A549 (cell line): ENCODE measurements at regions not wholly inside any gene's neighbourhood (a gene's known extent, or its start where the extent isn't known, plus 50 kb on each side); places are given as distances from the start of the nearest gene placed in this dataset.

Source experiments
- ATAC-seq, 2 experiments: fragments of 200-7000 bp in 1 of 2; fragments of >200 bp in 1 of 2; cut with Nextera tagmentation in 1 of 2; cut with Tn5 transposase in 1 of 2; 3 replicates each; pipeline versions ENCODE4 v1.8.0 to v1.9.1; 2018 to 2020; ENCODE audit warnings: mild to moderate bottlenecking in 1 of 2, moderate library complexity in 1 of 2
- CTCF ChIA-PET: fragments of 300-600 bp; sonication (Branson Sonifier 250); formaldehyde crosslinking; extraction: SDS; loops from one replicate; lab custom pipeline; 2021; ENCODE audit warnings: antibody characterized with exemption, inconsistent platforms; lab: Yijun Ruan, JAX
- POLR2A ChIA-PET: fragments of 350-600 bp; formaldehyde crosslinking; extraction: SDS; loops from one replicate; lab custom pipeline; 2021; ENCODE audit warnings: antibody characterized with exemption, inconsistent platforms; lab: Yijun Ruan, JAX
- DNase-seq, 2 experiments: peaks; one replicate each; pipeline versions ENCODE4 v3.0.0 to v3.0.0-alpha.2; 2011 to 2016; ENCODE audit warnings: low read depth in 1 of 2, low spot score in 1 of 2
- FAIRE-seq: peaks from 2 replicates; lab custom pipeline; 2011; peaks lifted over from hg19 to GRCh38; lab: Jason Lieb, UNC
- H3K27ac ChIP-seq, 2 experiments: fragments of >200 bp; sonication (Bioruptor Twin); formaldehyde crosslinking; 3 replicates each; pipeline ENCODE4 v1.5.1; 2016 to 2017
- H3K4me1 ChIP-seq: fragments of >200 bp; sonication (Bioruptor Twin); formaldehyde crosslinking; 3 replicates; pipeline ENCODE4 v1.6.1; 2016
- H3K4me2 ChIP-seq: fragments of >200 bp; sonication (Bioruptor Twin); formaldehyde crosslinking; 3 replicates; pipeline ENCODE4 v1.6.1; 2016
- H3K4me3 ChIP-seq: fragments of >200 bp; sonication (Bioruptor Twin); formaldehyde crosslinking; 3 replicates; pipeline ENCODE4 v1.5.1; 2016
- H3K9me3 ChIP-seq: fragments of >200 bp; sonication (Bioruptor Twin); formaldehyde crosslinking; 3 replicates; pipeline ENCODE4 v1.6.1; 2016
- CBX8 ChIP-seq: fragments of 200-600 bp; sonication (generic); IDR thresholded peaks from 2 replicates; pipeline ENCODE4 v1.6.1; 2016
- FOSB ChIP-seq: fragments of 250-450 bp; sonication (Bioruptor Pico); IDR thresholded peaks from 2 replicates; pipeline ENCODE4 v1.5.0; 2020; ENCODE audit warnings: mild to moderate bottlenecking, moderate library complexity
- GATA3 ChIP-seq: IDR thresholded peaks from 2 replicates; pipeline ENCODE4 v1.6.1; 2012; ENCODE audit warnings: borderline replicate concordance
- HDAC2 ChIP-seq: fragments of 200-600 bp; sonication (generic); IDR thresholded peaks from 2 replicates; pipeline ENCODE4 v1.6.1; 2016
- HOXA7 ChIP-seq: fragments of 250-450 bp; sonication (Bioruptor Pico); IDR thresholded peaks from 2 replicates; pipeline ENCODE4 v1.5.0; 2020; ENCODE audit warnings: mild to moderate bottlenecking, moderate library complexity
- HOXB13 ChIP-seq: fragments of 250-450 bp; sonication (Bioruptor Pico); IDR thresholded peaks from 2 replicates; pipeline ENCODE4 v1.5.0; 2020; ENCODE audit warnings: low read depth, mild to moderate bottlenecking, moderate library complexity
- JUN ChIP-seq, 2 experiments: fragments of >200 bp; sonication (Bioruptor Twin); formaldehyde crosslinking; IDR thresholded peaks; 2 replicates in 1 of 2; 3 replicates in 1 of 2; pipeline ENCODE4 v1.6.1; 2016 to 2017
- KDM1A ChIP-seq: fragments of 200-600 bp; sonication (generic); IDR thresholded peaks from 2 replicates; pipeline ENCODE4 v1.6.1; 2016; ENCODE audit warnings: low read depth, mild to moderate bottlenecking
- MAFK ChIP-seq: fragments of 450-650 bp; IDR thresholded peaks from 2 replicates; pipeline ENCODE4 v1.6.1; 2014; ENCODE audit not compliant: partially characterized antibody
- MYC ChIP-seq: IDR thresholded peaks from 2 replicates; pipeline ENCODE4 v1.6.1; 2012; ENCODE audit warnings: mild to moderate bottlenecking, inconsistent platforms, low read length, improper control_type of control experiment, borderline replicate concordance
- NFE2L2 ChIP-seq: fragments of 150-350 bp; conservative IDR thresholded peaks from 2 replicates; pipeline ENCODE4 v1.6.1; 2014; ENCODE audit warnings: low read length
- NPAS2 ChIP-seq: fragments of 250-450 bp; sonication (Bioruptor Pico); IDR thresholded peaks from 2 replicates; pipeline ENCODE4 v1.8.0; 2022; ENCODE audit warnings: mild to moderate bottlenecking, moderate library complexity, borderline replicate concordance
- NR3C1 ChIP-seq: fragments of >200 bp; sonication (Bioruptor Twin); formaldehyde crosslinking; IDR thresholded peaks from 3 replicates; pipeline ENCODE4 v1.6.1; 2017
- PHF8 ChIP-seq: fragments of 200-600 bp; sonication (generic); IDR thresholded peaks from 2 replicates; pipeline ENCODE4 v1.6.1; 2016; ENCODE audit warnings: low read depth, mild to moderate bottlenecking, antibody characterized with exemption, moderate library complexity, borderline replicate concordance
- POLR2AphosphoS2 ChIP-seq: conservative IDR thresholded peaks from 2 replicates; pipeline ENCODE4 v1.6.1; 2012; ENCODE audit warnings: low read length, improper control_type of control experiment, inconsistent platforms
- RAD21 ChIP-seq, 2 experiments: fragments of >200 bp in 1 of 2; sonication (Bioruptor Twin) in 1 of 2; formaldehyde crosslinking in 1 of 2; IDR thresholded peaks in 1 of 2; conservative IDR thresholded peaks in 1 of 2; 2 replicates in 1 of 2; 3 replicates in 1 of 2; pipeline ENCODE4 v1.6.1; 2012 to 2018; ENCODE audit warnings: inconsistent platforms in 1 of 2
- RCOR1 ChIP-seq: fragments of 150-350 bp; IDR thresholded peaks from 2 replicates; pipeline ENCODE4 v1.6.1; 2014; ENCODE audit warnings: antibody characterized with exemption, low read length, low read depth
- ZSCAN20 ChIP-seq: fragments of 250-450 bp; sonication (Bioruptor Pico); IDR thresholded peaks from 2 replicates; pipeline ENCODE4 v1.8.0; 2022; ENCODE audit warnings: mild to moderate bottlenecking, moderate library complexity
- WGBS: methylation state at CpG from one replicate; pipeline ENCODE4 v1.1.6; 2017; ENCODE audit errors: missing lambda C conversion rate; 5-methylcytosine and 5-hydroxymethylcytosine counted together
- TF ChIP-seq, protein P1 (sequence below): fragments of >200 bp; sonication (Bioruptor Twin); formaldehyde crosslinking; IDR thresholded peaks from 3 replicates; pipeline ENCODE4 v1.6.1; 2016
- TF ChIP-seq, protein P2 (sequence below): IDR thresholded peaks from 2 replicates; pipeline ENCODE4 v1.6.1; 2012; ENCODE audit warnings: low read depth, borderline replicate concordance
- TF ChIP-seq, protein P3 (sequence below): IDR thresholded peaks from 2 replicates; pipeline ENCODE4 v1.6.1; 2012
- TF ChIP-seq, protein P4 (sequence below): IDR thresholded peaks from 2 replicates; pipeline ENCODE4 v1.6.1; 2012
- TF ChIP-seq, protein P5 (sequence below): fragments of >200 bp; sonication (Bioruptor Twin); formaldehyde crosslinking; IDR thresholded peaks from 3 replicates; pipeline ENCODE4 v1.5.1; 2016
- TF ChIP-seq, protein P6 (sequence below): fragments of 250-450 bp; sonication (Bioruptor Pico); IDR thresholded peaks from 2 replicates; pipeline ENCODE4 v1.5.0; 2021; ENCODE audit warnings: mild to moderate bottlenecking, moderate library complexity, borderline replicate concordance

DNA sequence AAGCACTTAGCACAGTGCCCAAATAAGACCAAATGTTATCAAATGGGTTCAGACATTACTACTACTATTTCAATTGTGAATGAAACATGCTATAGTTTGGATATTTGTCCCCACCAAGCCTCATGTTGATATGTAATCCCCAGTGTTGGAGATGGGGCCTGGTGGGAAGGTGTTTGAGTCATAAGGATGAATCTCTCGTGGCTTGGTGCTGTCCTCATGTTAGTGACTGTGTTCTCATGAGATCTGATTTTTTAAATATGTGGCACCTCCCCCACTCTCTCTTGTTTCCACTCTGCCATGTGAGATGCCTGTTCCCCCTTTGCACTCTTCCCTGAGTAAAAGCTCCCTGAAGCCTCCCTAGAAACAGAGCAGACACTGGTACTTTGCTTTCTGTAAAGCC is 148.7 kb upstream of the TGFBR2 start:
- Histone ChIP-seq H3K4me3 (no peak overlapping the region), H3K9me3 (no peaks in the 10 kb centered on the region), H3K27ac (no peak overlapping the region), H3K4me1 (no peaks in the 10 kb centered on the region), H3K4me2 (no peak overlapping the region)
- WGBS = 68% methylated on average over 1 of the region's 1 CpG
- no peak for ATAC-seq
- no peak for FAIRE-seq
- CTCF ChIA-PET = interaction anchor here (1.3 kb wide), 2 partner anchors 10 to 29 kb away, joined by 3 to 4 read pairs; no protein-coding TSS in a partner anchor
- TF ChIP-seq HDAC2 (no peak), POLR2AphosphoS2 (no peak), CBX8 (no peak), HOXB13 (CRISPR knock-in tag) (no peak), NFE2L2 (no peak), GATA3 (no peak), MYC (no peak), KDM1A (no peak), RCOR1 (no peak)
- TF ChIP-seq, protein P1, sequence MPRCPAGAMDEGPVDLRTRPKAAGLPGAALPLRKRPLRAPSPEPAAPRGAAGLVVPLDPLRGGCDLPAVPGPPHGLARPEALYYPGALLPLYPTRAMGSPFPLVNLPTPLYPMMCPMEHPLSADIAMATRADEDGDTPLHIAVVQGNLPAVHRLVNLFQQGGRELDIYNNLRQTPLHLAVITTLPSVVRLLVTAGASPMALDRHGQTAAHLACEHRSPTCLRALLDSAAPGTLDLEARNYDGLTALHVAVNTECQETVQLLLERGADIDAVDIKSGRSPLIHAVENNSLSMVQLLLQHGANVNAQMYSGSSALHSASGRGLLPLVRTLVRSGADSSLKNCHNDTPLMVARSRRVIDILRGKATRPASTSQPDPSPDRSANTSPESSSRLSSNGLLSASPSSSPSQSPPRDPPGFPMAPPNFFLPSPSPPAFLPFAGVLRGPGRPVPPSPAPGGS = no peak
- TF ChIP-seq, protein P2, sequence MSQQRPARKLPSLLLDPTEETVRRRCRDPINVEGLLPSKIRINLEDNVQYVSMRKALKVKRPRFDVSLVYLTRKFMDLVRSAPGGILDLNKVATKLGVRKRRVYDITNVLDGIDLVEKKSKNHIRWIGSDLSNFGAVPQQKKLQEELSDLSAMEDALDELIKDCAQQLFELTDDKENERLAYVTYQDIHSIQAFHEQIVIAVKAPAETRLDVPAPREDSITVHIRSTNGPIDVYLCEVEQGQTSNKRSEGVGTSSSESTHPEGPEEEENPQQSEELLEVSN = no peak
- no peak for DNase-seq
- POLR2A ChIA-PET = no interaction called here

DNA sequence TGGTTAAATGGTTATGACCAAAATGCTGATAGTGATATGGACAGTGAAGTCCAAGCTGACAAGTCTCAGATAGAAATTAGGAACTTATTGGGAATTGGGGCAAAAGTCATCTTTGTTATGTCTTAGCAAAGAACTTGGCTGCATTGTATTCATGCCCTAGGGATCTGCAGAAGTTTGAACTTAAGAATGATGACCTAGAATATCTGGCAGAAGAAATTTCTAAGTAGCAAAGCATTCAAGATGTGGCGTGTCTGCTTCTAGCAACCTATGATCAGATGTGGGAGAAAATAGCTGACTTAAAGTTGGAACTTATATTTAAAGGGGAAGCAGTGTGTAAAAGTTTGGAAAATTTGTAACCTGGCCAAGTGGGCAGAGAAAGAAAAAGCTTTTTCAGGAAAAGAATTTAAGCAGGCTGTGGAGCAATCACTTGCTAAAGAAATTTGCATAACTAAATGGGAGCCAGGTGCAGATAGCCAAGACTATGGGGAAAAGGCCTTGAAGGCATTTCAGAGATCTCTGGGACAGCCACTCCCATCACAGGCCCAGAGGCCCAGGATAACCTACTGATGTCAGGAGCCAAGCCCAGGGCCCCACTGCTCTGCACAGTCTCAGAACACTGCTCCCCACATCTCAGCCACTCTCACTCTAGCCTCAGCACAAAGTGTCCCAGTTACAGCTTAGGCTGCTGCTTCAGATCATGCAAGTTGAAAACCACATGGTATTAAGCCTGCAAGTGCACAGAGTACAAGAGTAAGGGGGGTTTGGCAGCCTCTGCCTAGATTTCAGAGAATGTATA is 147.8 kb upstream of the TGFBR2 start:
- FAIRE-seq = no peak
- H3K4me3 ChIP-seq = no peak overlapping the region
- ChIA-PET CTCF (interaction anchor here (1.1 to 1.3 kb wide), 3 partner anchors 11 to 234 kb away, joined by 3 to 4 read pairs (median 3); no protein-coding TSS in a partner anchor), POLR2A (no interaction called here)
- H3K27ac ChIP-seq = peak overlapping the region in 1 of 2 experiments; percentile 2; a peak in 2 of 6 replicates
- TF ChIP-seq JUN (IDR thresholded peaks at IDR 0.05) = no peak
- TF ChIP-seq MYC = no peak
- TF ChIP-seq NPAS2 = no peak
- TF ChIP-seq, protein P3, sequence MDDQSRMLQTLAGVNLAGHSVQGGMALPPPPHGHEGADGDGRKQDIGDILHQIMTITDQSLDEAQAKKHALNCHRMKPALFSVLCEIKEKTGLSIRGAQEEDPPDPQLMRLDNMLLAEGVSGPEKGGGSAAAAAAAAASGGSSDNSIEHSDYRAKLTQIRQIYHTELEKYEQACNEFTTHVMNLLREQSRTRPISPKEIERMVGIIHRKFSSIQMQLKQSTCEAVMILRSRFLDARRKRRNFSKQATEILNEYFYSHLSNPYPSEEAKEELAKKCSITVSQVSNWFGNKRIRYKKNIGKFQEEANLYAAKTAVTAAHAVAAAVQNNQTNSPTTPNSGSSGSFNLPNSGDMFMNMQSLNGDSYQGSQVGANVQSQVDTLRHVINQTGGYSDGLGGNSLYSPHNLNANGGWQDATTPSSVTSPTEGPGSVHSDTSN = no peak
- no peak for TF ChIP-seq PHF8
- TF ChIP-seq, protein P4, sequence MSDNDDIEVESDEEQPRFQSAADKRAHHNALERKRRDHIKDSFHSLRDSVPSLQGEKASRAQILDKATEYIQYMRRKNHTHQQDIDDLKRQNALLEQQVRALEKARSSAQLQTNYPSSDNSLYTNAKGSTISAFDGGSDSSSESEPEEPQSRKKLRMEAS = no peak
- TF ChIP-seq RAD21 (conservative IDR thresholded peaks at IDR 0.05 in 1 of 2, IDR thresholded peaks at IDR 0.05 in 1 of 2) = no peak
- TF ChIP-seq CBX8 = no peak
- TF ChIP-seq FOSB = no peak
- TF ChIP-seq ZSCAN20 (CRISPR knock-in tag) = no peak
- TF ChIP-seq, protein P5, sequence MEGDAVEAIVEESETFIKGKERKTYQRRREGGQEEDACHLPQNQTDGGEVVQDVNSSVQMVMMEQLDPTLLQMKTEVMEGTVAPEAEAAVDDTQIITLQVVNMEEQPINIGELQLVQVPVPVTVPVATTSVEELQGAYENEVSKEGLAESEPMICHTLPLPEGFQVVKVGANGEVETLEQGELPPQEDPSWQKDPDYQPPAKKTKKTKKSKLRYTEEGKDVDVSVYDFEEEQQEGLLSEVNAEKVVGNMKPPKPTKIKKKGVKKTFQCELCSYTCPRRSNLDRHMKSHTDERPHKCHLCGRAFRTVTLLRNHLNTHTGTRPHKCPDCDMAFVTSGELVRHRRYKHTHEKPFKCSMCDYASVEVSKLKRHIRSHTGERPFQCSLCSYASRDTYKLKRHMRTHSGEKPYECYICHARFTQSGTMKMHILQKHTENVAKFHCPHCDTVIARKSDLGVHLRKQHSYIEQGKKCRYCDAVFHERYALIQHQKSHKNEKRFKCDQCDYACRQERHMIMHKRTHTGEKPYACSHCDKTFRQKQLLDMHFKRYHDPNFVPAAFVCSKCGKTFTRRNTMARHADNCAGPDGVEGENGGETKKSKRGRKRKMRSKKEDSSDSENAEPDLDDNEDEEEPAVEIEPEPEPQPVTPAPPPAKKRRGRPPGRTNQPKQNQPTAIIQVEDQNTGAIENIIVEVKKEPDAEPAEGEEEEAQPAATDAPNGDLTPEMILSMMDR = no peak
- TF ChIP-seq HOXA7 (CRISPR knock-in tag) = no peak
- TF ChIP-seq, protein P6, sequence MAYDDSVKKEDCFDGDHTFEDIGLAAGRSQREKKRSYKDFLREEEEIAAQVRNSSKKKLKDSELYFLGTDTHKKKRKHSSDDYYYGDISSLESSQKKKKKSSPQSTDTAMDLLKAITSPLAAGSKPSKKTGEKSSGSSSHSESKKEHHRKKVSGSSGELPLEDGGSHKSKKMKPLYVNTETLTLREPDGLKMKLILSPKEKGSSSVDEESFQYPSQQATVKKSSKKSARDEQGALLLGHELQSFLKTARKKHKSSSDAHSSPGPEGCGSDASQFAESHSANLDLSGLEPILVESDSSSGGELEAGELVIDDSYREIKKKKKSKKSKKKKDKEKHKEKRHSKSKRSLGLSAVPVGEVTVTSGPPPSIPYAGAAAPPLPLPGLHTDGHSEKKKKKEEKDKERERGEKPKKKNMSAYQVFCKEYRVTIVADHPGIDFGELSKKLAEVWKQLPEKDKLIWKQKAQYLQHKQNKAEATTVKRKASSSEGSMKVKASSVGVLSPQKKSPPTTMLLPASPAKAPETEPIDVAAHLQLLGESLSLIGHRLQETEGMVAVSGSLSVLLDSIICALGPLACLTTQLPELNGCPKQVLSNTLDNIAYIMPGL (CRISPR knock-in tag) = no peak
- no peak for TF ChIP-seq MAFK
- TF ChIP-seq NR3C1 = no peak
- TF ChIP-seq NFE2L2 = no peak
- whole genome bisulfite sequencing = 91% methylated on average over 1 of the region's 1 CpG
- H3K9me3 ChIP-seq = no peaks in the 10 kb centered on the region
- H3K4me1 ChIP-seq = no peaks in the 10 kb centered on the region
- no peak overlapping the region for H3K4me2 ChIP-seq
- no peak for DNase-seq
- ATAC-seq = no peak
